Coronary artery (tissue), 2 donors: ENCODE measurements at regions not wholly inside any gene's neighbourhood (a gene's known extent, or its start where the extent isn't known, plus 50 kb on each side); places are given as distances from the start of the nearest gene placed in this dataset.

Source experiments
- DNase-seq: peaks from one replicate; pipeline ENCODE4 v3.0.0-alpha.2; 2017; ENCODE audit warnings: low spot score
- H3K27ac ChIP-seq, 2 donors: fragments of 200-600 bp; sonication (generic); one replicate each; pipeline ENCODE4 v1.5.1; 2016 to 2019
- H3K4me3 ChIP-seq: fragments of 200-600 bp; sonication (generic); 2 replicates; pipeline ENCODE4 v1.5.1; 2016; ENCODE audit warnings: mild to moderate bottlenecking, moderate library complexity
- TF ChIP-seq, protein P1 (sequence below): fragments of 200-600 bp; sonication (generic); IDR thresholded peaks from one replicate; pipeline ENCODE4 v1.5.1; 2019; ENCODE audit warnings: antibody characterized with exemption

DNA sequence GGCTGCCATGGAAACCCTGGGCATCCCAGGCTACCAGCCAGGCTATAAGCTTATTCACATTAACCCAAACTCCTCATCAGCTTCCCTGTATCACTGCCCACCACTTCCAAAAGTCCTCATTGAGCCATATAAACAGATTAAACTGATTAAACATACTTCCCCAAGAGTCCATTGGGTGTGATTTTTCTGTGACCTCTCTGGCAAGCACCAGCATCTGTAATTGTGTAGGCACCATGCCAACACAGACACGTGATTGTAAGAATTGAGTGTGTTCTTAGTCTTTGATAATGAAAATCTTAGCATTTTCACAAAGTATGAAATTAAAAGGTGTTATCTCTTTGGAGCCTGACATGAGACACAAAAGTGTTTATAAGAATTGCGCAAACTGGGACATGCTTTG is 679.3 kb downstream of the TYW1 start:
- no peak for DNase-seq
- TF ChIP-seq, protein P1, sequence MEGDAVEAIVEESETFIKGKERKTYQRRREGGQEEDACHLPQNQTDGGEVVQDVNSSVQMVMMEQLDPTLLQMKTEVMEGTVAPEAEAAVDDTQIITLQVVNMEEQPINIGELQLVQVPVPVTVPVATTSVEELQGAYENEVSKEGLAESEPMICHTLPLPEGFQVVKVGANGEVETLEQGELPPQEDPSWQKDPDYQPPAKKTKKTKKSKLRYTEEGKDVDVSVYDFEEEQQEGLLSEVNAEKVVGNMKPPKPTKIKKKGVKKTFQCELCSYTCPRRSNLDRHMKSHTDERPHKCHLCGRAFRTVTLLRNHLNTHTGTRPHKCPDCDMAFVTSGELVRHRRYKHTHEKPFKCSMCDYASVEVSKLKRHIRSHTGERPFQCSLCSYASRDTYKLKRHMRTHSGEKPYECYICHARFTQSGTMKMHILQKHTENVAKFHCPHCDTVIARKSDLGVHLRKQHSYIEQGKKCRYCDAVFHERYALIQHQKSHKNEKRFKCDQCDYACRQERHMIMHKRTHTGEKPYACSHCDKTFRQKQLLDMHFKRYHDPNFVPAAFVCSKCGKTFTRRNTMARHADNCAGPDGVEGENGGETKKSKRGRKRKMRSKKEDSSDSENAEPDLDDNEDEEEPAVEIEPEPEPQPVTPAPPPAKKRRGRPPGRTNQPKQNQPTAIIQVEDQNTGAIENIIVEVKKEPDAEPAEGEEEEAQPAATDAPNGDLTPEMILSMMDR = no peak
- no peak overlapping the region for H3K4me3 ChIP-seq
- H3K27ac ChIP-seq = no peak overlapping the region

DNA sequence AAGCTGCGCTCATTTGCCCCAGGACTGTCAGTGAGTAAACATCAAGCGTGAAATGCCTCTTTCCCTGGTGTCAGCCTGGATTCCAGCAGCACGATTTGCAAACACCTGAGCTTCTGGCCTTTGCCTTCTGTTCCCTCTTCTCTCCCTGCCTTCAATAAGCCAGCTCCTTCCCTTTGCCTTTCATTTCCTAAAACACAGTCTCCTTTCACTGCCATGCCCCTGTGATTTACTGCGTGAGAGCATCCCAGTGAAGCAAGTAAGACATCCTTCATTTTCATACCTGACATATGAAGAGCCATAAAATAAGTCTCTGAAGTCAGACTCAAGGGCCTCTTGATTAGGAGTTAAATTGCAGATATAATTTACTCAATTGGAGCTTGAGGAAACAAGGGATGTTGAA is 681.8 kb downstream of the TYW1 start:
- TF ChIP-seq, protein P1 = no peak
- H3K4me3 ChIP-seq = no peak overlapping the region
- H3K27ac ChIP-seq = no peak overlapping the region
- DNase-seq = no peak

DNA sequence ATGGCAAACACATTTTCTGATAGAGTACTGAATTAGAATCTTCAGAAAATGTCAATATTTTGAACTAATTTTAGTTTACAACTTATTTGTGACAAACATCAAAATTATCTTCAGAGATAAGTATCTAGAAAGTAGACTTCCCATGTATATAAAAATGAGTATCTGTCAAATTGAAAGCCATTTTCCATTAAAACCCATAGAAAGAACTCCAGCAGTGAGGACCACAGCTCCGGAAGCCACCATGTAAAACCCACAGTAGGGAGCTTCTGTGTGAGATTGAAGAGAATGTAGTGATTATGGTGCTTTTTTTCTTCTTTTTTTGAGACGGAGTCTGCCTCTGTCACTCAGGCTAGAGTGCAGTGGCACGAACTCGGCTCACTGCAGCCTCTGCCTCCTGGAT is 687.0 kb downstream of the TYW1 start:
- Histone ChIP-seq H3K4me3 (no peak overlapping the region), H3K27ac (no peak overlapping the region)
- TF ChIP-seq, protein P1 = no peak
- DNase-seq = no peak

DNA sequence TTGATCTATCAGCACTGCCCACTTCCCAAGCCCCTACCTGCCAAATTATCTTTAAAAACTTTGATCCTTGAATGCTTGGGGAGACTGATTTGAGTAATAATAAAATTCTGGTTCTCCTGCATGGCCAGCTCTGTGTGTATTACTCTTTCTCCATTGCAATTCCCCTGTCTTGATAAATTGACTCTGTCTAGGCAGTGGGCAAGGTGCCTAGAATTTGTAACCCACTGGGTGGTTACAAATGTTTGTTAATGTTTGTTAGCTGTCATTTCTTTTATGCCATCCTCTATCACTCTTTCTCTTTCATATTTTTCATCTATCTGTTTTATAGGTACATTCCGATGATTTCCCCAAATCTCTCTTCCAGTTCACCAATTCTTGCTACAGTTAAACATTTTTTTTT is 694.1 kb downstream of the TYW1 start:
- no peak overlapping the region for H3K27ac ChIP-seq
- no peak for DNase-seq
- TF ChIP-seq, protein P1 = no peak
- no peak overlapping the region for H3K4me3 ChIP-seq

DNA sequence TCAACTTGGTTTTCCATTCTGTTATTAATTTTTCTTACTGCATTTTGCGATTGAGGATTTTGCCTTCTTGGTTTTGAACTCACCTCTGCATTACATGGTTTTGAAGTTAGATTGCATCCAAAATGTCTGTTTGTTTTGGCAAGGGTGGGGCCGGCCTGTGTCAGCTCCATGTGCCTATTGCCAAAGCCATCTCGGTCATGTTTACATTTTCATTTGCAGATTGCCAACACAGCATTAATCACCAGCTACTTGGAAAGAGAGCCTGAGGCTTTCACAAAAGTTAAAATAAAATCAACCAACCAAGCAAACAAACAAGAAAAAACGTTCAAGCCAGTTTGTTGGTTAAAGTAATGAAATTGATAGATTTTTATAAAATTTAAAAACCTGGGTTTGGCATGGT is 695.8 kb downstream of the TYW1 start:
- H3K4me3 ChIP-seq = no peak overlapping the region
- TF ChIP-seq, protein P1 = no peak
- DNase-seq = no peak
- H3K27ac ChIP-seq = no peak overlapping the region

DNA sequence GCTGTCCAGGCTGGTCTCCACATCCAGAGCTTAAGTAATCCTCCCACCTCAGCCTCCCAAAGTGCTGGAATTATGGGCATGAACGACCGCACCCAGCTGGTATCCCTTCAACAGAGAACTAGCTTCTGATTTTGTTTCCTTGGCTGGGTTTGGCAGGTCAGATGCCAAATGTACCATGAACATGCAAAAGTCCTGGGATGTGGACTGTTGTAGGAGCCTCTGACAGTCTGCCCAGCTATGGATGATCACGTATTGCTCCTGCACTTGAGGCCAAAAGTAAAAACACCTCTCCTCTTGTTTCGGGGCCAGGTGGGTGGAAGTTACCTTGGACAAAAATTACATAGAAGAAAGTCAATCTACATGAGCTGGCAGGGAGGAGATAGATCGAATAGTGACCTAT is 699.5 kb downstream of the TYW1 start:
- Histone ChIP-seq H3K4me3 (no peak overlapping the region), H3K27ac (no peak overlapping the region)
- no peak for DNase-seq
- TF ChIP-seq, protein P1 = no peak

DNA sequence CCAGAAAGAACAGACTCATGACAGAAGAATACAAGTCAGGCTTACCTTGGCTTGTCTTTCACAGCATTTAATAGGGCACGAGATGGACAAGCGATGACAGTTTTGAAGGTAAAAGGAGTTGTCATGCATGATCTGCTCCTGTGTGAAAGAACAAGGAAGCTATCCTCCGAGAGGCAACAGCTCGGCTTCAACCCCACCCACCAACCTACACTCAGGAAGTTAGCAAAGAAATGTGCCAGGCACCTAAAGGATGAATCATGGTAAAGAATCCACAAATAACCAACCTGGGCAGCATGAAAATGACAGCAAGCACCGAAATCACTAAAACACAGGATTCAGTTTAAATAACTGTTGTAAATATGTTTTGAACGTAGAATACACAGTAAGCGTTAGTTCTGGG is 700.2 kb downstream of the TYW1 start:
- Histone ChIP-seq H3K4me3 (no peak overlapping the region), H3K27ac (no peak overlapping the region)
- TF ChIP-seq, protein P1 = no peak
- DNase-seq = no peak
